HEK293 (cell line): ENCODE measurements at regions not wholly inside any gene's neighbourhood (a gene's known extent, or its start where the extent isn't known, plus 50 kb on each side); places are given as distances from the start of the nearest gene placed in this dataset.

Experiments
- BCL11B ChIP-seq: fragments of 450-650 bp; formaldehyde crosslinking; IDR thresholded peaks from 2 replicates; pipeline ENCODE4 v1.5.1; 2016; ENCODE audit warnings: low read depth, missing biosample characterization, missing genetic modification characterization
- KLF17 ChIP-seq: fragments of 450-650 bp; formaldehyde crosslinking; IDR thresholded peaks from 2 replicates; pipeline ENCODE4 v1.5.1; 2016; ENCODE audit warnings: missing biosample characterization, missing genetic modification characterization
- MYNN ChIP-seq: fragments of 450-650 bp; formaldehyde crosslinking; IDR thresholded peaks from 2 replicates; pipeline ENCODE4 v1.5.1; 2016; ENCODE audit warnings: missing biosample characterization, missing genetic modification characterization, borderline replicate concordance
- ZBTB49 ChIP-seq: fragments of 450-650 bp; formaldehyde crosslinking; IDR thresholded peaks from 2 replicates; pipeline ENCODE4 v1.5.1; 2016; ENCODE audit warnings: missing biosample characterization, missing genetic modification characterization, low read depth
- ZNF248 ChIP-seq: fragments of 450-650 bp; formaldehyde crosslinking; IDR thresholded peaks from 2 replicates; pipeline ENCODE4 v1.5.1; 2017; ENCODE audit warnings: missing biosample characterization, missing genetic modification characterization
- ZNF747 ChIP-seq: fragments of 450-650 bp; formaldehyde crosslinking; IDR thresholded peaks from 2 replicates; pipeline ENCODE4 v1.5.1; 2016; ENCODE audit warnings: missing biosample characterization, missing genetic modification characterization

- TF ChIP-seq KLF17 (tag by site-specific recombination) (no peak), MYNN (tag by site-specific recombination) (no peak), ZBTB49 (tag by site-specific recombination) (no peak), ZNF248 (no peak), BCL11B (tag by site-specific recombination) (no peak), ZNF747 (tag by site-specific recombination) (no peak)
Observed at GRCh38 chr7:12805957-12806356, 118.5 kb downstream of the ARL4A start.
